K562 (cell line): ENCODE measurements at regions not wholly inside any gene's neighbourhood (a gene's known extent, or its start where the extent isn't known, plus 50 kb on each side); places are given as distances from the start of the nearest gene placed in this dataset.

ENCODE experiments used
- ATAC-seq: fragments of 200-7000 bp; cut with Tn5 transposase; 3 replicates; pipeline ENCODE4 v1.9.1; 2020; ENCODE audit warnings: moderate library complexity
- BruUV-seq: library from RNA; stranded (reverse); fragments of 400-500 nt; replicated peaks from 2 replicates; lab custom pipeline; 2021; lab: Mats Ljungman, UMichigan
- CTCF ChIA-PET: fragments of 300-600 bp; formaldehyde crosslinking; extraction: SDS; loops from one replicate; lab custom pipeline; 2021; ENCODE audit warnings: low intra/inter-chr PET ratio; lab: Yijun Ruan, JAX
- POLR2A ChIA-PET: fragments of 300-600, 350-650 bp; sonication (Branson Sonifier 250); formaldehyde crosslinking; extraction: SDS; loops from one replicate; lab custom pipeline; 2021; ENCODE audit warnings: antibody characterized with exemption, inconsistent platforms; lab: Yijun Ruan, JAX
- DNase-seq, 4 experiments: peaks; one replicate each; pipeline versions ENCODE4 v3.0.0 to v3.0.0-alpha.2; 2011 to 2018; ENCODE audit warnings: low spot score in 3 of 4, mixed read lengths in 3 of 4; ENCODE audit errors: extremely low read depth in 1 of 4
- FAIRE-seq: peaks from 2 replicates; lab custom pipeline; 2011; peaks lifted over from hg19 to GRCh38; lab: Jason Lieb, UNC
- H2AFZ ChIP-seq: 2 replicates; pipeline ENCODE4 v1.6.0; 2011; ENCODE audit warnings: low read depth, low read length, control low read depth, inconsistent platforms
- H3K27ac ChIP-seq: fragments of 200-600 bp; 3 replicates; pipeline ENCODE4 v1.8.0; 2011; ENCODE audit warnings: low read depth, mild to moderate bottlenecking, control low read depth, inconsistent platforms, low read length, moderate library complexity, mixed read lengths; ENCODE audit errors: extremely low read depth
- H3K27me3 ChIP-seq, 2 experiments: fragments of 300-600 bp in 1 of 2; 2 replicates in 1 of 2; 3 replicates in 1 of 2; pipeline versions ENCODE4 v1.6.0 to v1.8.0; 2011; ENCODE audit warnings: inconsistent platforms in 2 of 2, low read length in 2 of 2, mild to moderate bottlenecking in 1 of 2, mixed read lengths in 1 of 2, moderate library complexity in 1 of 2; ENCODE audit not compliant: control insufficient read depth in 2 of 2, insufficient read depth in 2 of 2
- H3K36me3 ChIP-seq: fragments of 300-600 bp; 3 replicates; pipeline ENCODE4 v1.8.0; 2011; ENCODE audit warnings: mild to moderate bottlenecking, low read length, inconsistent platforms; ENCODE audit not compliant: control insufficient read depth, insufficient read depth
- H3K4me1 ChIP-seq, 2 experiments: fragments of 200-600 bp in 1 of 2; replicated peaks in 1 of 2; 2 replicates in 1 of 2; 3 replicates in 1 of 2; pipeline versions ENCODE4 v1.5.1 to v1.8.0; 2011; ENCODE audit warnings: inconsistent platforms in 2 of 2, low read length in 2 of 2, mild to moderate bottlenecking in 1 of 2, mixed read lengths in 1 of 2, moderate library complexity in 1 of 2; ENCODE audit not compliant: control insufficient read depth in 2 of 2, insufficient read depth in 2 of 2
- H3K4me2 ChIP-seq: 2 replicates; pipeline ENCODE4 v1.6.1; 2011; ENCODE audit warnings: low read length, control low read depth, inconsistent platforms, mixed read lengths; ENCODE audit not compliant: insufficient read depth
- H3K4me3 ChIP-seq: fragments of 200-600 bp; sonication (generic), shearing (Covaris generic); 2 replicates; pipeline ENCODE4 v1.5.1; 2016; ENCODE audit warnings: control low read depth, inconsistent platforms
- H3K79me2 ChIP-seq: fragments of 200-600 bp; 3 replicates; pipeline ENCODE4 v1.8.0; 2011; ENCODE audit warnings: low read length, inconsistent platforms; ENCODE audit not compliant: control insufficient read depth, insufficient read depth
- H3K9ac ChIP-seq, 2 experiments: 2 replicates each; pipeline versions ENCODE4 v1.6.0 to v1.6.1; 2011; ENCODE audit warnings: low read depth in 2 of 2, low read length in 2 of 2, control low read depth in 1 of 2, inconsistent platforms in 1 of 2, mild to moderate bottlenecking in 1 of 2, mixed read lengths in 1 of 2; ENCODE audit not compliant: insufficient read depth in 1 of 2
- H3K9me1 ChIP-seq: one replicate; pipeline ENCODE4 v1.6.0; 2011; ENCODE audit warnings: inconsistent platforms, mild to moderate bottlenecking, low read length, moderate library complexity; ENCODE audit not compliant: control insufficient read depth, insufficient read depth
- H3K9me3 ChIP-seq: replicated peaks from 2 replicates; pipeline ENCODE4 v1.5.1; 2011; ENCODE audit warnings: low read depth, low read length, inconsistent platforms; ENCODE audit not compliant: control insufficient read depth, insufficient read depth
- H4K20me1 ChIP-seq: replicated peaks from 2 replicates; pipeline ENCODE4 v1.6.1; 2011; ENCODE audit warnings: low read length, inconsistent platforms, mixed read lengths; ENCODE audit not compliant: control insufficient read depth, insufficient read depth
- MTA3 ChIP-seq: fragments of 450-650 bp; formaldehyde crosslinking; IDR thresholded peaks from 2 replicates; pipeline ENCODE4 v1.6.1; 2017; ENCODE audit warnings: mild to moderate bottlenecking, borderline replicate concordance
- NFRKB ChIP-seq: fragments of 450-650 bp; IDR thresholded peaks from 2 replicates; pipeline ENCODE4 v1.6.1; 2016; ENCODE audit warnings: low read depth
- SREBF2 ChIP-seq: sonication (generic); formaldehyde crosslinking; IDR thresholded peaks from 2 replicates; pipeline ENCODE4 v1.4.0; 2020; ENCODE audit warnings: mild to moderate bottlenecking, missing genetic modification reagents
- ZNF274 ChIP-seq: IDR thresholded peaks from 2 replicates; pipeline ENCODE4 v1.6.1; 2011; ENCODE audit warnings: low read depth, mild to moderate bottlenecking, low read length, moderate library complexity, borderline replicate concordance
- in situ Hi-C: fragments of 300-500 bp; cut with MboI; formaldehyde crosslinking; loops from 4 replicates; pipeline ENCODE4 v1.15.0; 2018; ENCODE audit warnings: inconsistent platforms, mixed read lengths
- intact Hi-C: fragments of 100-400 bp; cut with micrococcal nuclease; formaldehyde crosslinking; loops from 2 replicates; pipeline ENCODE4 v1.14.2; 2022
- TF ChIP-seq, protein P1 (sequence below): fragments of 450-650 bp; IDR thresholded peaks from 2 replicates; pipeline ENCODE4 v1.7.0; 2016; ENCODE audit warnings: borderline replicate concordance

DNA sequence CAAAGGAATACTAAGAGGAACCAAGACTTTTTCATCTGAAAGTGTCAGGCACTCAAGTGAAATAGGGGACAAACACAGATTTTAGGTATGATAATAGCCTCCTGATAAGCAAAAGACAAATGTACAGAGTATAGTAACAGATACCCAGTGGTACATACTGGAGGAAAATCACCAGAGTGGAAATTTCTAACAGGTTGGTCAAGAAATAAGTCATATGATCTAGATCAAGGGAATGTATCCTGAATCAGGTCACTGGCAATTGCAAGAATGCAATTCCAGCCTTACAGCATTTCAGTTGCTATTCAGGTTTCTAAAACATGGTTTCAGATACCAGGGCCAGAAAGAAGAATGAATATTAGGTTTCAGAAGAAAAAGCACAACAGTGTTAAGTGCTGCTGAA lies 82.2 kb upstream of the SLCO6A1 start:
- DNase-seq: no peak
- intact Hi-C loops: loop anchor here (5.0 kb wide), 4 partner anchors 91 to 641 kb away; no protein-coding TSS in a partner anchor
- TF ChIP-seq ZNF274 (no peak), MTA3 (no peak), SREBF2 (CRISPR knock-in tag) (no peak), NFRKB (no peak)
- TF ChIP-seq, protein P1, sequence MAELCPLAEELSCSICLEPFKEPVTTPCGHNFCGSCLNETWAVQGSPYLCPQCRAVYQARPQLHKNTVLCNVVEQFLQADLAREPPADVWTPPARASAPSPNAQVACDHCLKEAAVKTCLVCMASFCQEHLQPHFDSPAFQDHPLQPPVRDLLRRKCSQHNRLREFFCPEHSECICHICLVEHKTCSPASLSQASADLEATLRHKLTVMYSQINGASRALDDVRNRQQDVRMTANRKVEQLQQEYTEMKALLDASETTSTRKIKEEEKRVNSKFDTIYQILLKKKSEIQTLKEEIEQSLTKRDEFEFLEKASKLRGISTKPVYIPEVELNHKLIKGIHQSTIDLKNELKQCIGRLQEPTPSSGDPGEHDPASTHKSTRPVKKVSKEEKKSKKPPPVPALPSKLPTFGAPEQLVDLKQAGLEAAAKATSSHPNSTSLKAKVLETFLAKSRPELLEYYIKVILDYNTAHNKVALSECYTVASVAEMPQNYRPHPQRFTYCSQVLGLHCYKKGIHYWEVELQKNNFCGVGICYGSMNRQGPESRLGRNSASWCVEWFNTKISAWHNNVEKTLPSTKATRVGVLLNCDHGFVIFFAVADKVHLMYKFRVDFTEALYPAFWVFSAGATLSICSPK: no peak
- TF ChIP-seq, all 486 proteins: peak for 0

More for the DNA sequence above, 82.2 kb upstream of the SLCO6A1 start:
- ChIA-PET CTCF (no interaction called here), POLR2A (no interaction called here)
- no peak overlapping the region for H3K4me3 ChIP-seq
- H3K9me3 ChIP-seq: no peaks in the 10 kb centered on the region
- H3K79me2 ChIP-seq: no peaks in the 10 kb centered on the region
- in situ Hi-C loops: no loop called here
- H3K9ac ChIP-seq: no peak overlapping the region
- ATAC-seq (no peak), FAIRE-seq (no peak)
- H3K36me3 ChIP-seq: no peaks in the 10 kb centered on the region
- H2AFZ ChIP-seq: no peak overlapping the region
- H3K4me2 ChIP-seq: no peak overlapping the region
- no TSS peak for BruUV-seq
- H3K27me3 ChIP-seq: no peaks in the 10 kb centered on the region
- no peaks in the 10 kb centered on the region for H4K20me1 ChIP-seq
- H3K4me1 ChIP-seq: no peaks in the 10 kb centered on the region
- no peak overlapping the region for H3K27ac ChIP-seq
- no peaks in the 10 kb centered on the region for H3K9me1 ChIP-seq
